Psoas muscle (tissue), 7 donors: ENCODE measurements at regions not wholly inside any gene's neighbourhood (a gene's known extent, or its start where the extent isn't known, plus 50 kb on each side); places are given as distances from the start of the nearest gene placed in this dataset.

Source experiments
- ATAC-seq, 4 donors: fragments of 200-7000 bp; cut with Tn5 transposase; one replicate each; pipeline ENCODE4 v1.9.1; 2020; ENCODE audit warnings: moderate library complexity in 3 of 4, mild to moderate bottlenecking in 2 of 4
- DNase-seq, 2 donors: peaks; one replicate each; pipeline ENCODE4 v3.0.0-alpha.2; 2020
- H3K27ac ChIP-seq: fragments of 200-600 bp; one replicate; pipeline ENCODE4 v1.8.0; 2022
- H3K27me3 ChIP-seq, 3 donors: fragments of 200-600 bp in 1 of 3; one replicate each; pipeline versions ENCODE4 v1.6.1 to v1.8.0; 2013 to 2022; ENCODE audit warnings: low read length in 2 of 3, mild to moderate bottlenecking in 2 of 3, moderate library complexity in 1 of 3; ENCODE audit not compliant: insufficient read depth in 3 of 3
- H3K36me3 ChIP-seq, 2 donors: fragments of 200-600 bp in 1 of 2; one replicate each; pipeline versions ENCODE4 v1.6.1 to v1.8.0; 2013 to 2022; ENCODE audit warnings: low read depth in 1 of 2, mild to moderate bottlenecking in 1 of 2, moderate library complexity in 1 of 2; ENCODE audit not compliant: insufficient read depth in 1 of 2
- H3K4me1 ChIP-seq: fragments of 200-600 bp; one replicate; pipeline ENCODE4 v1.8.0; 2022
- H3K4me3 ChIP-seq: fragments of 200-600 bp; one replicate; pipeline ENCODE4 v1.8.0; 2022; ENCODE audit warnings: mild to moderate bottlenecking
- H3K9me3 ChIP-seq: fragments of 200-600 bp; one replicate; pipeline ENCODE4 v1.8.0; 2022
- WGBS, 3 donors: extraction: QIAGEN DNeasy Blood & Tissue Kit; methylation state at CpG; one replicate each; pipeline versions ENCODE4 v1.1.6 to v1.1.7; 2013; 5-methylcytosine and 5-hydroxymethylcytosine counted together
- intact Hi-C, 2 donors: fragments of 100-400 bp; cut with DNase I; formaldehyde crosslinking; loops; one replicate each; pipeline versions ENCODE4 v1.11.0 to v1.14.2; 2022
- TF ChIP-seq, protein P1 (sequence below): fragments of 200-600 bp; IDR thresholded peaks from one replicate; pipeline ENCODE4 v1.8.0; 2022; ENCODE audit warnings: antibody characterized with exemption
- donor health status: healthy with polysubstance abuse.
- donor health status: DM: no; HTN: no; CAD: no; lungs with moderate emphysema.
- donor health status: Bipolar disorder and iron deficiency.
- donor health status: healthy.
- donor health status: DM: yes; HTN: yes; CAD: no.
- donor health status: DM: no; HTN: no; CAD: no.
- donor health status: DM: yes; HTN: yes; CAD: no.

DNA sequence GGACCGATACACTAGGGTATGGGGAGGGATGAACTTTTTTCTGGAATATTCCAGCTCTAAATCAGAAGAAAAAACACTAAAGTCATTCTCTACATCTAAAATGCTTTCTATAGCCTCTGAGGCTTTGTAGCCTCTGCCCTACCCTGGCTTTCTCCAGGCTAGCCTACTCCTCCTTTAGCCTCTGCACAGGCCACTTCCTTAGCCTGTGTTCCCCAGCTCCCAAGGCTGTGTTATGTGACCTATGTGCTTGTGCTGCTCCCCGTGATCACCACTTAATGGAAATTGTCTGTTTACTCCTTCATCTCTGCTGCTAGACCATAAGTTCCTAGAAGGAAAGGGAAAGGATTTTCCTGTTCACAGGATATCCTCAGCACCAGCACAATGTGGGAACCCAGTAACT is 92.8 kb downstream of the SEC16B start:
- Histone ChIP-seq H3K4me3 (no peak overlapping the region), H3K27ac (no peak overlapping the region), H3K36me3 (no peaks in the 10 kb centered on the region), H3K9me3 (no peaks in the 10 kb centered on the region), H3K27me3 (no peaks in the 10 kb centered on the region), H3K4me1 (no peaks in the 10 kb centered on the region)
- 71 to 80% (median 77%) methylated on average over 2 of the region's 2 CpGs for WGBS, 3 donors
- TF ChIP-seq, protein P1, sequence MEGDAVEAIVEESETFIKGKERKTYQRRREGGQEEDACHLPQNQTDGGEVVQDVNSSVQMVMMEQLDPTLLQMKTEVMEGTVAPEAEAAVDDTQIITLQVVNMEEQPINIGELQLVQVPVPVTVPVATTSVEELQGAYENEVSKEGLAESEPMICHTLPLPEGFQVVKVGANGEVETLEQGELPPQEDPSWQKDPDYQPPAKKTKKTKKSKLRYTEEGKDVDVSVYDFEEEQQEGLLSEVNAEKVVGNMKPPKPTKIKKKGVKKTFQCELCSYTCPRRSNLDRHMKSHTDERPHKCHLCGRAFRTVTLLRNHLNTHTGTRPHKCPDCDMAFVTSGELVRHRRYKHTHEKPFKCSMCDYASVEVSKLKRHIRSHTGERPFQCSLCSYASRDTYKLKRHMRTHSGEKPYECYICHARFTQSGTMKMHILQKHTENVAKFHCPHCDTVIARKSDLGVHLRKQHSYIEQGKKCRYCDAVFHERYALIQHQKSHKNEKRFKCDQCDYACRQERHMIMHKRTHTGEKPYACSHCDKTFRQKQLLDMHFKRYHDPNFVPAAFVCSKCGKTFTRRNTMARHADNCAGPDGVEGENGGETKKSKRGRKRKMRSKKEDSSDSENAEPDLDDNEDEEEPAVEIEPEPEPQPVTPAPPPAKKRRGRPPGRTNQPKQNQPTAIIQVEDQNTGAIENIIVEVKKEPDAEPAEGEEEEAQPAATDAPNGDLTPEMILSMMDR, result no peak
- intact Hi-C loops, result no loop called here
- DNase-seq (no peak), ATAC-seq (no peak)

GRCh38 chr1:177873238-177873637 is 96.6 kb downstream of the SEC16B start:
- peak in 1 of 4 donors; percentile 46 for ATAC-seq
- H3K27me3 ChIP-seq, result no peaks in the 10 kb centered on the region
- no peak overlapping the region for H3K4me3 ChIP-seq
- TF ChIP-seq, protein P1, result no peak
- H3K4me1 ChIP-seq, result no peaks in the 10 kb centered on the region
- H3K9me3 ChIP-seq, result no peaks in the 10 kb centered on the region
- no peak for DNase-seq
- 20 to 27% (median 21%) methylated on average over 5 of the region's 5 CpGs for whole genome bisulfite sequencing, 3 donors
- no peak overlapping the region for H3K27ac ChIP-seq
- H3K36me3 ChIP-seq, result no peaks in the 10 kb centered on the region
- intact Hi-C loops, result no loop called here

- DNase-seq, result no peak
- H3K36me3 ChIP-seq, result no peaks in the 10 kb centered on the region
- 60 to 71% (median 69%) methylated on average over 10 of the region's 10 CpGs for WGBS, 3 donors
These were observed 97.5 kb downstream of the SEC16B start for GRCh38 chr1:177872308-177872900.

GRCh38 chr1:177871613-177872307 is 98.1 kb downstream of the SEC16B start:
- H3K27me3 ChIP-seq, result no peaks in the 10 kb centered on the region
- WGBS, 3 donors, result 53 to 61% (median 59%) methylated on average over 7 of the region's 7 CpGs

More at GRCh38 chr1:177872308-177872900, 97.5 kb downstream of the SEC16B start:
- ATAC-seq, result no peak
- no peaks in the 10 kb centered on the region for H3K4me1 ChIP-seq
- intact Hi-C loops, result no loop called here
- no peaks in the 10 kb centered on the region for H3K27me3 ChIP-seq
- H3K4me3 ChIP-seq, result no peak overlapping the region
- no peaks in the 10 kb centered on the region for H3K9me3 ChIP-seq
- H3K27ac ChIP-seq, result no peak overlapping the region
- TF ChIP-seq, protein P1, result no peak

More at GRCh38 chr1:177871613-177872307, 98.1 kb downstream of the SEC16B start:
- H3K4me3 ChIP-seq, result no peak overlapping the region
- no peak overlapping the region for H3K27ac ChIP-seq
- no peak for DNase-seq
- H3K9me3 ChIP-seq, result no peaks in the 10 kb centered on the region
- H3K36me3 ChIP-seq, result no peaks in the 10 kb centered on the region
- TF ChIP-seq, protein P1, result no peak
- intact Hi-C loops, result no loop called here
- ATAC-seq, result no peak
- no peaks in the 10 kb centered on the region for H3K4me1 ChIP-seq
